HK-2 (cell line): ENCODE measurements at regions not wholly inside any gene's neighbourhood (a gene's known extent, or its start where the extent isn't known, plus 50 kb on each side); places are given as distances from the start of the nearest gene placed in this dataset.
"Not testable (repeated sequence)": the region's sequence is repeated elsewhere in the genome, so short reads cannot be mapped to it uniquely, and the experiment has no call there.

Experiments used
- DNase-seq: peaks from one replicate; pipeline ENCODE4 v3.0.0-alpha.2; 2018; ENCODE audit not compliant: unreplicated experiment

DNA sequence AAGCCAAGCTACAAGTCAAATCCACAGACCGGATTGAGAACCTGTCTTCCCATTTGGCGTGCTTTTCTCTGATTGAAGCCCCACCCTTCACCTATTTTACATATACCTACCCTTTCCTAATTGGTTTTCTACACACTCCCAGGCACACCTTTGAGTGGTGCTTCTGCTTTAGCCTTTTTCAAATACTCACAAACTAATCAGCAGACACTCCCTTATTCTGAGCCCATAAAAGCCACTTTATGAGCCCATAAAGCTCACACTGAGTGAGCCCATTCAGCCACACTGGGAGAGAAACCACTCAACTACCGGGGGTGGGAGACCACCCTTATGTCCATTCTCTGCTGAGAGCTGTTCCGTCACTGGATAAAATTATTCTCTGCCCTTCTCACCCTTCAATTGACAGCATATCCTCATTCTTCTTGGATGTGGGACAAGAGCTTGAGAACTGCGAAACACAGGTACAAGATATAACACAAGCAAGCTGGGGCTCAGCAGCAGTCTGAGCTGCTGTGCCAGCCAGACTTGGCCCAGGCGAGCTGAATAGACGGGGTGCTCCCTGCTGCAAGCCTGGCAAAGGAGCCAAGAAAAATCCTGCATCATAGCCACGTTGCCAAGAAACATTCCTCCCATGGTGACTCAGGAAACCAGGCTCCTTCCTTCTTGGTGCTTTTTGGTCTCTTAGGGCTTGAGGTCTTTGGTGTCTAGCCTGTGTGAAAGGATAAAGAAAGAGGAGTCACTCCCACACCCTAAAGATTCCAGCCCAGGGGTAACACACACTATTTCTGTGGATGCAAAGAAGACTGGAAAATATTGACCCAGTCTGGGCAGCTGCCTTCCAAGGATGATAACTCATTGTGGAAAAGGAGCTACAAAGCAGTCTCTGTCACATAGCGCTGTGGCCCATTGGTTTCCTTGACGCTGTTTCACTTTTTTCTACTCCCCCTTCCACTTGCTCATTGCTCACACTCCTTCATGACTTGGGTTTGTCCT, 609.7 kb downstream of the MCTP2 start:
- no peak for DNase-seq

DNA sequence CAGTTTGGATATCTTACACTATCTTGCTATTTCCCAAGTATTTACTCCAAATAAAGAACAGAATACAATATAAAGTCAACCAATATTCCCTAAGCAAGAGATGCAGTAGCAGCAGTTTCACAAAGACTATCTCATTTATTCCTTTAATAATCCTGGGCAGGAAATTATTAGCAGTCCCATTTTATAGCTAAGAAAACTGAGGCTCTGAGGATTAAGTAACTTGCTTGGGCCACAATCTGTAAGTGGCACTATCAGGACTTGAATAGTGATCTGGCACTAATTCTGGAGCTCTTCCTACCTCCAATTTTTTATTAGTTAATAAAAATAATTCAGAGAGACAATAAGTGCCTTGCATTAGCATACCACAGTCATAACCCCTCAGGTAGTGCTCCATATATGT, 611.7 kb downstream of the MCTP2 start:
- DNase-seq, result no peak

DNA sequence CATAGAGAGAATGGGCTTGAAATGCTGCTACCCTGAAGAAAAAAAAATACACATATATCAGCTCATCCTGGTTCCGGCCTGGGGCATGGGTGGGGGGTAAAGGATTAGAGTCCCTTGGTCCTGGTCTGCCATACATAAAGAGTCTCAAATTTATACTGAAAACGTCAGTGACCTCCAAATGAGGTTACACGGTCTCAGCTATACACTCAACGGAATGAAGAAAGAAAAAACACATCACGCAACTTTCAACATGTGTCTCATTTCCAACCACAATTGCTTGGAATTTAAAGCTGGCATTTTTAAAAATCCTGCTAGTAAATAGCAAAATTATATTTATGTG, 612.8 kb downstream of the MCTP2 start:
- DNase-seq, result no peak

DNA sequence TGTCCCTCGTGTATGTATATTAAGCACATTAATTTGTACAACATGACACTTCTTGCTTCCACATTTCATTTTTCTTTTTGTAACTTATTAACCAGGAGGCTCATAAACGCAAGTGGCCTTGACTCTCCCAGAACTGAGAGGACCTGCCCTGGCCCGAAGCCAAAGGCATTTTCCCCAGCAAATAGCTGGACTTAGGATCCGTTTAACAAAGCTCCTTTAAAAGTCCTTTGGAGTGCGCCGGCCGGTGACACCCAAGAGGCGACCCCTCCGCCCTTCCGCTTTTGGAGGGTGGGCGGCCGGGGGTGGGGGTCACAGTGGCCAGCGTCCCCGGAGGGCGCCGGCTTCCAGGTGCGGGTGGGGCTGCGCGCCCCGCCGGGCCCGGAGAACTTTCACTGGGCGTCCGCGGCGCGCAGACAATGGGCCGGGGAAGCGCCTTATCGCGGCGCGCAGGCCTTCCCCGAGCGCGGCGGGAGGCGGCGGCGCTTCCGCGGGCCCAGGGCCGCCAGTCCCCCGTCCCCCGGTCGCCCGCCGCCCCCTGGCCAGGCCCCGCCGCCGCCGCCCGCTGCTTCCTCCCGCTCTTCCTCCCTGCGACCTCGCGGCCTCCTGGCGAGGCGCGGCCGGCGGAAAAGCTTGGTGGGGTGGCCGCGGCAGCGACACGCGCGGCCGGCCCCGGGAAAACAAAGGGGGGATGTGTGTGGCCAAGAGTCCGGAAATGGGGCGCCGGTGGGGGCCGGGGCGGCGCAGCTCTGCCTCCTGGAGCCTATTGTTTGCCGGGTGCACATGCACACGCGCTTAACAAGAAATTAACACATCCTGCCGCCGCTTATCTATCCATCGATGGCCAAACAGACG, 613.4 kb downstream of the MCTP2 start:
- peak; percentile 45 for DNase-seq

DNA sequence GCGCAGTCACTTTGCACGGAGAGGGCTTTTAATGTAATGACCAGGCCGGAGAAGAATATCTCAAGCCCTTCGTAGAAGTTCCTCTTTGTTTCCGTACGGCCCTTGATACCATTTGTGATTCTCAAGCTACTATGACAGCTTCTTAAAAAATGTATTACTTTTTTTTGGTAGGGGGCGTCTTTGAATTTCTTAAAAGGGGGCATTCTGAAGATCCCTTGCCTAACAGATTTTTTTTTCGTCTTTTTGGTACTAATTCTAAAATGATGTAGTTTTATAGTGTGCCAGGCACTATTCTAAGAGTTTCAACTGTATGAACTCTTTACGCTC, 614.0 kb downstream of the MCTP2 start:
- no peak for DNase-seq

DNA sequence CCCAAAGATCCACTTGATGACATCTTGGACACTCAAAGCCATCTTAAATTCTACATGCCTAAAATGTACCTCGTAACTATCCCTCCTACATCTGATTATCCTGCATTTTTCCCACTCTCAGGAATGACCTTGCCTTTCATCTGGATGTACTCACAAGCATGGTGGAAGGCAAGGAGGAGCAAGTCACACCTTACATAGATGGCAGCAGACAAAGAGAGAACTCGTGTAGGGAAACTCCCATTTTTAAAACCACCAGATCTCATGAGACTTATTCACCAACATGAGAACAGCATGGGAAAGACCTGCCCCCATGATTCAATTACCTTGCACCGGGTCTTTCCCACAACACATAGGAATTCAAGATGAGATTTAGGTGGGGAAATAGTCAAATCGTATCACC, 616.0 kb downstream of the MCTP2 start:
- no peak for DNase-seq

DNA sequence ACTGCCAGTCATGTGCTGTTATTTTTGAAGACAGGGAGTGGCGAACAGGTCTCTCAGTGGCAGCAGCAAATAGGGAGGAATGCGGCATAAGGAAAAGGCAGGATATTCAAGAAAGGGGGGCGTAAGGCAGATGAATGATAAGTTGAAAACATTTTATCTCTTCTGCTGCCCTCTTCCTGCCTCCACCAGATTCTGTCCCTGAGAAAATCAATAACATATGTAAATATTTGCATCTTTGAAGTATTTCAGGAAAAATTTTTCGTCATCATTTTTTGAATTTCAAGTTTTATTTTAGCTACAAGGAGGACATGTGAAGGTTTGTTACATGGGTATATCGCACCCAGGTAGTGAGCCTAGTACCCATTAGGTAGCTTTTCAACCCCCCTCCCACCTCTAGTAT, 616.7 kb downstream of the MCTP2 start:
- DNase-seq, result no peak

DNA sequence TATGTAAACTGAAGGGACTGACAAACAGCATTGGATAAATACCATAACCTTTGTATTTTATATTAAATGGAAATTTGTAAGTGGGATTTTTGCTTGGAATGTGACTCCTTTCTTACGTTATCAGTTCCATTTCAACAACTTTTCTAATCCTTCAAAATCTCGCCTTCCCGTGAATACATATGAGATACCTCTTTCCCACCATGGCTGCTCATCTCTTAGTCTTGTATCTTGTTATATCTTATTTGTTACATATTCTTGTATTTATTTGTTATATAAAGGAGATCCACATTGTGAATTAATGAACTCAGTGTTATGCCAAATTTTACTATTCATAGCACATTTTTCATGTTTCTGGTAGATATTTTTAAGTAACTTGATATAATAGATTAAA, 623.7 kb downstream of the MCTP2 start:
- no peak for DNase-seq

DNA sequence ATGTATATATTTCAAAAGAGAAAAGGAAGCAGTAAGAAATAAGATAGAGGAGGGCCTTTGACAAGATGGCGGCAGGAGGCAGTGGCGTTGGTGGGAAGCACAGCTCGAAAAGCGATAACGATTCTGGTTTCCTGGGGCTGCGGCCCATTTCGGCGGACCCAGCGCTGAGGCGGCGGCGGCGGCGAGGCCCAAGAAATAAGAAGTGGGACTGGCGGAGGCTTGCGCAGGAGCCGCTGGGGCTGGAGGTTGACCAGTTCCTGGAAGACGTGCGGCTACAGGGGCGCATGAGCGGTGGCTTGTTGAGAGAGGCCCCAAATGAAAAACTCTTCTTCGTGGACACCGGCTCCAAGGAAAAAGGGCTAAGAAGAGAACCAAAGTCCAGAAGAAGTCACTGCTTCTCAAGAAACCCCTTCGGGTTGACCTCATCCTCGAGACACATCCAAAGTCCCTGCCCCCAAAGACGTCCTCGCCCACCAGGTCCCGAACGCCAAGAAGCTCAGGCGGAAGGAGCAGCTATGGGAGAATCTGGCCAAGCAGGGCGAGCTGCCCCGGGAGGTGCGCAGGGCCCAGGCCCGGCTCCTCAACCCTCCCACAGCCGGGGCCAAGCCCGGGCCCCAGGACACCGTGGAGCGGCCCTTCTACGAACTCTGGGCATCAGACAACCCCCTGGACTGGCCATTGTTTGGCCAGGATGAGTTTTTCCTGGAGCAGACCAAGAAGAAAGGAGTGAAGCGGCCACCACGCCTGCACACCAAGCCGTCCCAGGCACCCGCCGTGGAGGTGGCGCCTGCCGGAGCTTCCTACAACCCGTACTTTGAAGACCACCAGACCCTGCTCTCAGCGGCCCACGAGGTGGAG, 624.3 kb downstream of the MCTP2 start:
- no peak for DNase-seq

DNA sequence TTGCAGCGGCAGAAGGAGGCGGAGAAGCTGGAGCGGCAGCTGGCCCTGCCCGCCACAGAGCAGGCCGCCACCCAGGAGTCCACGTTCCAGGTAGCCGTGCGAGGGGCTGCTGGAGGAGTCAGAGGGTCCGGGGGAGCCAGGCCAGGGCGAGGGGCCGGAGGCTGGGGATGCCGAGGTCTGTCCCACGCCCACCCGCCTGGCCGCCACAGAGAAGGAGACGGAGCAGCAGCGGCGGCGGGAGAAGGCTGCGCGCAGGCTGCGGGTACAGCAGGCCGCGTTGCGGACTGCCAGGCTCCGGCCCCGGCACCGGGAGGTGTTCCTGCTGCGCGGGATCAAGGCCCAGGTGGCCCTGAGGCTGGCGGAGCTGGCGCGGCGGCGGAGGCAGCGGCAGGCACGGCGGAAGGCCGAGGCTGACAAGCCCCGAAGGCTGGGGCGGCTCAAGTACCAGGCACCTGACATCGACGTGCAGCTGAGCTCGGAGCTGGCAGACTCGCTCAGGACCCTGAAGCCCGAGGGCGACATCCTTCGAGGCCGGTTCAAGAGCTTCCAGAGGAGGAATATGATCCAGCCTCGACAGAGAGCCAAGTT, 625.0 kb downstream of the MCTP2 start:
- DNase-seq, result no peak

DNA sequence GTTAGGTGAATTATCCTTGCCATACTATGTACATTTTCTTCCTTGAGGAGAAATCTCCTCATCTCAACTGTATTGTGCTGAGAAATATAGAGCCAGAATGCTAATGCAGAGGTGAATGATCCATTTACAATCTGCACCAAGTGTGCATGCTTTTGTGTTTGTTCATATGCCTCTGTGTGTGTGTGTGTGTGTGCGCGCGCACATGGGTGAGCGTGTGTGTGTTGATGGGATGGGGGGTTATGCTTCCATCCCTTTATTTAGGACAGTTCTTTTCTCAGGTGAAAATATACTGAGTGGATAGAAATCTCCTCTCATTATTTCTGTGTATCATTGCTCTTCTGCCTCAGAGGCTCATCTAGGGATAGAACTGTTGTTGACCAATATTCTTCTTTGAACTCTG, 626.1 kb downstream of the MCTP2 start:
- DNase-seq, result no peak

DNA sequence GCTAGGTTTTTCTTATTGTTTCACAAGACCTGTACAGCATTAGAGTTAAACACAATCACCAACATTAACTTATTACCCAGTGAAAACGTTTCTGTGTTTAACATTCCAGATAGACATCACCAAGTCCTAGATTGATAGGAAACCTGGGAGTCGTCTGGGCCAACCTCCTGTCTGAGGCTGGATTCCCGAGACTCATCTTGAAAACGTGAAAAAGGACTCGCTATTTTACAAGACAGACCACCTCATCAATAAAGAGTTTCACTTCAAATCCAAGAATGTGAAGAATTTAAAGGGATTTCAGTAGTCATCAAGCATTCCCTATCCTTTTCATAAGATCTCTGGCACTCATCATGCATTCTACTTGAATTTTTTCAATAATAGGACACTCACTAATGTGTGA, 626.6 kb downstream of the MCTP2 start:
- DNase-seq, result no peak

DNA sequence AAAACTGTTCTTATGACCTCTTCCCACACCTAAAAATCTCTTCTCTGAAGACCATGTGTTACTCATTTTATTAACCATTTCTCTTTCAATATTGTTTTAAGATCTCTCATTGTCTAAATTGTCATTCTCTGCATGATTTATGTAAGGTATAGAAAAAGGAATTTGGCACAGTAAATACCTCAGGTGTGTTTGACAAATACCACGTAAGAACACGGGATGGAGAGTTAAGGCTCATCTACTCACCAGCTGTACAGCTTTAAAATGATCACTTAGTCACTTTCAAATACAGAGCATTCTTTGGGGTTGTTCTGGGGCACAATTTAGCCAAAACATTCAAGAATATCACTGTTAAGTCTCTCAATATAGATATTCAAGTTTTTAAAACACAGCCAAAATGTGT, 627.1 kb downstream of the MCTP2 start:
- DNase-seq, result no peak

DNA sequence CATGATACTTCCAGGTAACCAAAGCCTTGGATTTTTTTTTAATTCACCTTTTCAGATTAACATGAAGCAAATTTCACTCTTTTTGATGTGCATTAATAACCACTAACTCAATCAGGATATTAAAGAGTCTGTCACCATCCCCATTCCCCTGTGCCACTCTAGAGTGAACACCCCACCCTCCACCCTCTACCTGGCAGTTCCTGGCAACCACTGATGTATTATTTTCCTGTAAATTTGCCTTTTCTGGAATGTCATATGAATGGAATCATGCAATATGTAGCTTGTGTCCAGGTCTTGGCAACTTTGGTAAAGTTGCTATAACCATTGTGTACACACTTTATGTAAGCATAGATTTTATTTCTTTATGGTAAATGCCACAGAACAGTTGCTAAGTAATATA, 627.6 kb downstream of the MCTP2 start:
- no peak for DNase-seq

DNA sequence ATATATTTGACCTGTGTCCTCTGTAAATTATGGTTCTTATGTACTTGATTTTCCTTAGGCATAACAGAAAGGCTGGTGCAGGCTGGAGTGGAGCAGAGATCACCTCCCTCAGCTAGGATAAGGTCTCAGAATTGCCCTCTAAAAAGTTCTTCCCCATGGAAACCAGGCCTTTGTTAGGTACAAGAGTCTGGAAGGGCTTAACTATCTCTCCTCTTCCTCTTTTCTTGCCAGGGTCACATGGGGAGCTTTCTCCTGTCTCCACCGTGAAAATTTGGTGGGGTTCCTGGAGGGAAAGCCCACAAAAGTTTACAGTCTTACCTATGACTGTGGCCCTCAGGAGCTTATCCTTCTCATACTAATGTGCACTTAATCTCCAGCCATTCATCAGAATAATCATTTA, 633.2 kb downstream of the MCTP2 start:
- DNase-seq, result no peak

DNA sequence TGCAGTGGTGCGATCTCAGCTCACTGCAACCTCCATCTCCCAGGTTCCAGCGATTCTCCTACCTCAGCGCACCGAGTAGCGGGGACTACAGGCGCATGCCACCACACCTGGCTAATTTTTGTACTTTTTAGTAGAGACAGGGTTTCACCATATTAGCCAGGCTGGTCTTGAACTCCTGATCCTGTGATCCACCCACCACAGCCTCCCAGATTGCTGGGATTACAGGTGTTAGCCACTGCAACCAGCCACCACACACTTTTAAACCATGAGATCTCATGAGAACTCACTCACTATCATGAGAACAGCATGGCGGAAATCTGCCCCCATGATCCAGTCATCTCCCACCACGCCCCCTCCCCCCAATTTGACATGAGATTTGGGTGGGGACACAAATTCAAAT, 636.9 kb downstream of the MCTP2 start:
- not testable (repeated sequence) for DNase-seq

DNA sequence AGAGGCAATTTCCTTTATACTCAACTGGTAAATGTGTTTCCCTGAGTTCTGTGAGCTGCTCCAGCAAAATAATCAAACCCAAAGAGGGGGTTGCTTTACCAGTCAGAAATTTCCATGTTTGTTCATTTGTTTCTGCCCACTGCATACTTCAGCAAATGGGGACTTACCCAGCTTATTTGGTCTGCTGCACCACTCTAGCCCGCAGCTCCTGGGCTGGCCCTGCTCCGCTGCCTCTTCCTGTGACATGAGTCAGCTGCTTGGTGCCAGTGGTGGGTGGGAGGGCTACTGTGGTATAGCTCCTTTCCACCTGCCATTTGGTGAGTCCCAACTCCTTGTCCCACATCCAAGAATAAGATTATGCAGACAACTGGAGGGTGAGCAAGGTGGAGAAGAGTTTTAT, 644.2 kb downstream of the MCTP2 start:
- DNase-seq, result no peak

DNA sequence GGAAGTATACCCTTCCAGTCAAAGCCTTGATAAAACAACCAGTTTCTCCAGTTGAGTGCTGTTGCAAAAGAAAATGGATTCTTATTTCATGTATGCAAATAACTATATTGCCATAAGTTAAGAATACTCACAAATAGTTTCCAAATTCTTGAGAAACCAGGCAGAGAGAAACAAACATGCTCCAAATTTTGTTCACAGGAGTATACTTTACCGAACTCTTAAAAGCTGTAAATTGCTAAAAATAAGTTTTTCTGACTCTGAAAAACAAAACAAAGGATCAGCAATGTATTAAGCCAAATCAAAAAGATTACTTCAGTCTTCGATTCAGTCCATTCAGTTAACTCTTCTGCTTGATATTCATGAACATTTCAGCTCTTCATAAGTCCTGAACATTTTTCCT, 646.5 kb downstream of the MCTP2 start:
- no peak for DNase-seq

DNA sequence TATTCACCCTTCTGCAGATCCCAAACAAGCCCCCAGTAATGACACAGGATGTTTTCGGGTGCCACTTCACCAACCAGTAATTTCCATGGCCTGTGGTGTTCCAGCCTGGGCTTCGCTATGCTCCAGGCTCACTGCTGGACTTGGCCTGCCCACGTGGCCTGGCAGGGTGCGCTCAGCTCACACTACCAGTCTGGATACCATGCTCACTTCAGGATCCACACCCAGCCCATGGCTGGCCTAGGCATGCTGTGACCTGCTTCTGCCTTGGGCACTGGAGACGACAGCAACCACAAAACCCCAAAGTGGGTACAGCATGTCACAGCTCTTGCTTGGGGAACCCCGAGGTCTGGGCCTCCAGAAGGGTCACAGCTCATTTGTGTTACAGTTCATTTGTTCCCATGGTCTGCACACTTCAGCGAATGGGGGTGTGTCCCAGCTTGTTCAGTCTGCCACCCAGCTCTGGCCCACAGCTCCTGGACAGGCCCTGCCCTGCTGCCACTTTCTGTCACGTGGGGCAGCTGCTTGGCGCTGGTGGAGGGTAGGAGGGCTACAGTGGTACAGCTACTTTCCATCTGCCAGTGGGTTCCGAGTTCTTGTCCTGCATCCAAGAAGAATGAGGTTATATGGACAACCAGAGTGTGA, 650.8 kb downstream of the MCTP2 start:
- no peak for DNase-seq

DNA sequence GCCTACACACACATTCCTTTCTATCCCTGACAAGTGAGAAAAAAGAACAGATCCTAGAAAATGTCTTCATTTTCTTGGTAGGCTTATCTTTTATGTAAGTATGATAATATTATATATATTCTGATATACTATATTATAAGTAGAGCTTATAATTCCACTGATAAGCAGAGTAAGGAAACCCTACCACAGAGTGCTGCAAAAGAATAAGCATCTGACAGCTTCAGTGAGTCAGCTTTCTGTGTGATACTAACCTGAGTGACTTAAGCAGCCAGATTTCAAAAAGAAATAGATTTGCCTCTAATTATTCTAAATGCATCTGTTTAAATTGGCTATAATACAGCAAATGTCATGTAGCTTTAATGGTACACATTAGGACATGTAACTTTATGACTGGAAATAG, 656.0 kb downstream of the MCTP2 start:
- DNase-seq, result no peak

DNA sequence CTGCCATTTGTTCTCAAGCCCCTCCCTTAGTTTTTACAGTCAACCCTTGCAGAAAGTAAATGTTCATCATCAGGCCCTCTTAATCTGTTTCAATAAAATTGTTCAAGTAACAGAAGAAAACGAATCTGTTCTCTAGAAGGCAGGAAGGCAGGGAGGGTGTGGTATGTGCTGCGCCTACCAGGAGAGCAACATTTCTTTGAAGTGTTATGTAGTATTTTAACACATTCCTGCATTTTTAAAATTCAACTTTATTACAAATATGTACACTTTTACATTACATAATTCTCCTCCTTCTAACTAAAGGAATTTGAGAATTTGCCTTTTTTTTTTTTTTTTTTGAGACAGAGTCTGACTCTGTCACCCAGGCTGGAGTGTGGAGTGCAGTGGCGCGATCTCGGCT, 657.8 kb downstream of the MCTP2 start:
- no peak for DNase-seq
